DMS79 treated with DMSO at 0.1 percent for 48 hours (cell line): ENCODE measurements at regions not wholly inside any gene's neighbourhood (a gene's known extent, or its start where the extent isn't known, plus 50 kb on each side); places are given as distances from the start of the nearest gene placed in this dataset.
A peak's percentile ranks its signal among the peaks of the same experiment; 100 is the strongest.
"Not testable (repeated sequence)": the region's sequence is repeated elsewhere in the genome, so short reads cannot be mapped to it uniquely, and the experiment has no call there.

Experiments
- DNase-seq: peaks from one replicate; lab custom pipeline; 2025; lab: John Stamatoyannopoulos, UW

GRCh38 chr1:239931341-239931740, 160.3 kb upstream of the FMN2 start:
- no peak for DNase-seq

- no peak for DNase-seq
Observed at GRCh38 chr1:239939602-239940001, 152.1 kb upstream of the FMN2 start.

- no peak for DNase-seq
Observed at GRCh38 chr1:239943761-239944160, 147.9 kb upstream of the FMN2 start.

- DNase-seq = no peak
Observed at GRCh38 chr1:239944666-239945065, 147.0 kb upstream of the FMN2 start.

- DNase-seq = no peak
Observed at GRCh38 chr1:239947801-239948200, 143.9 kb upstream of the FMN2 start.

- peak; percentile 33 for DNase-seq
Observed at GRCh38 chr1:239951511-239952140, 140.1 kb upstream of the FMN2 start.

GRCh38 chr1:239952348-239953308, 139.1 kb upstream of the FMN2 start:
- no peak for DNase-seq

- DNase-seq = no peak
Observed at GRCh38 chr1:239954836-239955235, 136.8 kb upstream of the FMN2 start.

GRCh38 chr1:239955431-239955830, 136.3 kb upstream of the FMN2 start:
- DNase-seq = no peak

- DNase-seq = no peak
Observed at GRCh38 chr1:239956263-239956662, 135.4 kb upstream of the FMN2 start.

- no peak for DNase-seq
Observed at GRCh38 chr1:239958063-239958462, 133.6 kb upstream of the FMN2 start.

- no peak for DNase-seq
Observed at GRCh38 chr1:239960366-239960765, 131.3 kb upstream of the FMN2 start.

GRCh38 chr1:239963856-239964255, 127.8 kb upstream of the FMN2 start:
- DNase-seq = no peak

- no peak for DNase-seq
Observed at GRCh38 chr1:239976130-239976968, 115.3 kb upstream of the FMN2 start.

GRCh38 chr1:239977416-239977815, 114.3 kb upstream of the FMN2 start:
- DNase-seq = no peak

- no peak for DNase-seq
Observed at GRCh38 chr1:239979456-239979855, 112.2 kb upstream of the FMN2 start.

GRCh38 chr1:239982762-239983161, 108.9 kb upstream of the FMN2 start:
- no peak for DNase-seq

GRCh38 chr1:239985044-239985443, 106.6 kb upstream of the FMN2 start:
- DNase-seq = no peak

- DNase-seq = no peak
Observed at GRCh38 chr1:239987103-239987745, 104.5 kb upstream of the FMN2 start.

- DNase-seq = no peak
Observed at GRCh38 chr1:239989990-239990389, 101.7 kb upstream of the FMN2 start.

- DNase-seq = not testable (repeated sequence)
Observed at GRCh38 chr1:239992566-239992965, 99.1 kb upstream of the FMN2 start.

GRCh38 chr1:239993366-239993765, 98.3 kb upstream of the FMN2 start:
- DNase-seq = no peak
